DMS 273 (cell line): ENCODE measurements at regions not wholly inside any gene's neighbourhood (a gene's known extent, or its start where the extent isn't known, plus 50 kb on each side); places are given as distances from the start of the nearest gene placed in this dataset.
A peak's percentile ranks its signal among the peaks of the same experiment; 100 is the strongest.

Experiments used
- DNase-seq: peaks from one replicate; lab custom pipeline; 2025; ENCODE audit not compliant: unreplicated experiment; lab: John Stamatoyannopoulos, UW

DNA sequence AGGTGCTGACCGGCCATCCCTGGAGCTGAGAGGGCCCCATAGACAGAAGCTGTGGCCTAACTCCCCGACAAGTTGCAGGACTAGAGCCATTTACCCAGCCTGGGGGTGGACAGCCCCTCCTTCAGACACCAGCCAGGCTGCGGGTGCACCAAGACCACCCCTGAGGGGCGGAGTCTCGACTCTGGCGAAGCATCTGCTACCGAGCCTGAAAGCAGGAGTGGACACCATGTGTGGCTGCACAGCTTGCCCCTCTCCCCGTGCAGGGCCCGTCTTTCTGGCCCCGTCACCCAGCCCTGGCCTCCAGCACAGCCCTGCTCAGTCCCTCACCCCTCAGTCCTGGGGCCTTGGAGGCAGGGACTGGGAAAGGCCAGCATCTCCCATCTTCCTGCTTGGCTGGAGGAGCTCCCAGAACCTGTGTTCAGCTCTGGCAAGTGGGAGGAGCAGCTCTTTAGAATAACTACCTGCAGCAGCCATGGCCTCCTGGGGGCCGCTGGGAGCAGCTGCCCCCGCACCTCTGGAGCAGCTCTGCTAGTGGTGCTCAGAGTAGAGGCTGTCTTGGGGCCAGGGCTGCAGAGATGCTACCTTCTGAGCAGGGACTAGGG is 275.8 kb downstream of the NDUFA10 start:
- no peak for DNase-seq

DNA sequence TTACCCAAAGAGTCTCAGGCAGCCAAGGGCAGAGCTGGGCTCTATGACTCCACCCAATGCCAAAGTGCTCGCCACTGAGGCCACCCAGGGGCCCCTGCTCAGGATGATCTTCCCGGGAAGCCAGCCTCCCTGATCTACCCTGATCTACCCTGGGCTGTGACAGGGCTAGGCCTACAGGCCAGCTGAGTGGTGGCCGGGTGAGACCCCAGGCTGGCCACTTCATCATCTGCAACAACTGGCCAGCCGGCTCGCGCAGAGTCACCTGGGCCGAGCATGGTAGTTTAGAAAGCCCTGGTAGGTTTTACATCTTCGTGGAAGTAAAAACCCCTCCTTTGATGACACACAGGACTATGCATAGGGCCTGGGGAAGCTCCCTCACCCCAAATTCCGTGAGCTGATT is 276.3 kb downstream of the NDUFA10 start:
- no peak for DNase-seq

- no peak for DNase-seq
Measured at GRCh38 chr2:239747771-239748170, 277.4 kb downstream of the NDUFA10 start.

- no peak for DNase-seq
Measured at GRCh38 chr2:239747274-239747673, 277.9 kb downstream of the NDUFA10 start.

- DNase-seq, result no peak
Measured at GRCh38 chr2:239746559-239747246, 278.4 kb downstream of the NDUFA10 start.

- no peak for DNase-seq
Measured at GRCh38 chr2:239745386-239746227, 279.5 kb downstream of the NDUFA10 start.

DNA sequence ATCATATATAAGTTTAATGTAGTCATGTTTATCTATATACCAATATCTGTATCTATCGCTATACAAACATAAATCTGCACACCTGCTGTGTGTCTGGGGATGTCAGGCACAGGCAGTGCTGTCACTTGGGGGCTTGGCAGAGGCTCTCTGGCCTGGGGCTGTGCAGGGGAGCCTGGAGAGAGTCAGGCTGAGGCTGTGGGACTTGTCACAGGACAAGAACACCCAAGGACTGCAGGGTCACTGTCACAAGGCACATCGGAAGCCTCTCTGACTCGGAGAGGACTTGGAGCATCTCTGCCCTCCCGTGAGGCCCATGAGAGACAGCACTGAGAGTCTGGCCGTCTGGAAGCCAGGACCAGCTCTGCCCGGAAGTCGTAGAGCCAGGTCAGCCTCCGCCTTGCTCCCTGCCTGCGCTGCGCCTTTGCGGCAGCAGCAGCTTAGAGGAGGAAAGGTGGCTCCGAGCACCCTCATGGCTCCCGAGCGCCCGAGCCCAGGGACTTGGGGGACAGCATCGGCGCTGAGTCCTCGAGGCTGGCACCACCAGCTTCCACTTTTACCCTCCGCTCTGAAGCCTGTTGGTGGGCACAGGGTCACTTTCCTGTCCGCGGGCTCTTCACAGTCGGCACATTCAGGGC is 280.3 kb downstream of the NDUFA10 start:
- no peak for DNase-seq

- no peak for DNase-seq
Measured at GRCh38 chr2:239743206-239743605, 281.9 kb downstream of the NDUFA10 start.

GRCh38 chr2:239742377-239742776 is 282.8 kb downstream of the NDUFA10 start:
- no peak for DNase-seq

DNA sequence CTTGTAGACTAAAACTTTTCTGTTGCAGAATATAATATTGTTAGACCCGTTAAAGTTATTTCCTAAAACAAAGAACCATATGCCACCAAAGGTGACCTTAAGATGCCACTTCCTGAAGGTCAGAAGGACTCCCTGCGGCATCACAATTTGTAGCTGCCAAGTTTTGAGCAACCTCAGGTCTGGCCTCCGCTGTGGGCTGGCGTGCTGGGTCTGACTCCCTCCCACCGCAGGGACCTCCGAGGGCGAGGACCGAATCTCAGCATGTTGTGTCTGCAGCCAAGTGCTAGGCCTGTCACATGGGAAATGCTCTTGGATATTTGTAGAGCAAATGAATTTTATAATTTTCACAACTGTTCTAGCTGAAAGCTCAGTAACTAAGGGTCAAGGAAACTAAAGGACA is 285.9 kb downstream of the NDUFA10 start:
- no peak for DNase-seq

GRCh38 chr2:239738159-239738558 is 287.0 kb downstream of the NDUFA10 start:
- no peak for DNase-seq

DNA sequence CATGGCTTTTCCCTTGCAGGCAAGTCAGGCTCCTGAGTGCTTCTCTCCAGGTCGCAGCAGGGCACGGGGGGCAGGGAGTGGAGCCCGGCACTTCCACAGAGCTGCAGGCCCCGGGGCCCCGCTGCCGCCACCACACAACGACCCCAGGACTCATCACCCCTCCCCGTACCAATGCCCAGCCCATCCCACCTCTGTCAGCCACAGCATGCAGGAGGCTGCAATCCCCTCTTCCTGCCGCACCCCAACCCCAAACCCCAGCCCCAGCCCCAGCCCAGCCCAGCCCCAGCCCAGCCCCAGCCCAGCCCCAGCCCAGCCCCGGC is 288.0 kb downstream of the NDUFA10 start:
- no peak for DNase-seq

DNA sequence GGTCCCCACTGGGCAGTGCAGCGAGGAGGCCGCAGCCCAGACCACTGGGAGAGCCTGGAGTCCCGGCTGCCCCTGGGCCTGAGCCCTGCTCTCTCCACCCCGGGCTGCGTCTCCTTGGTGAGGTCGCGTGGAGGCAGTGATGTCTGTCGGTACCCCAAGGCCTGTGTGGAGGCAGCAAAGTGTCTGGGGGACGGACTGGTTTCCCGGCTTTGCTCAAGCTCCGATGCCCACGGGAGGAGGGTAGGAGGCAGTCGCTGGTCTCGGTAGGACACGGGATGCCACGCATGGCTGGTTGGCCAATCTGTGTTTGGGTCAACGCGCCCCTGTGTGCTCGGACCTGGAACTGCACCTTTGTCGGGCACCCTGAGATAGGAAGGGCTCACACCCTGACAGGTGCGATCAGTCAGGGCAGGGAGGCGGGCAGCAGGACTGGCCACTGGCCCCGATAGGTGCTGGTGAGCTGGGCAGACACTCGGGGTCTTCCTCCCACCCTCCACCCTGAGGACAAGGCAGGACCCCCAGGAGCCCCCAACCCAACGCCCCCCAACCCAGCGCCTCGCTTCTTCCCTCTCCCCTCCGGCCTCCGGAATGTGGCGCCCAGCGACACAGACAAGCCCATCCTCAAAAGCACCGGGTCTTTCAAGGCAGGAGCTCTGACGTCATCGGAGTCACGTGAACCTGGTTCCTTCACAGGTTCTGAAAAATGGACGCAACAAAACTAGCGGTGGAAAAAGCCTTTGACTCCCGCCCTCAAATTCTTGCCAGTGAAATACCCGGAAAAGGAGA is 288.6 kb downstream of the NDUFA10 start:
- peak; percentile 43 for DNase-seq

- no peak for DNase-seq
Measured at GRCh38 chr2:239735829-239736357, 289.2 kb downstream of the NDUFA10 start.

GRCh38 chr2:239735131-239735828 is 289.9 kb downstream of the NDUFA10 start:
- DNase-seq, result peak; percentile 85

DNA sequence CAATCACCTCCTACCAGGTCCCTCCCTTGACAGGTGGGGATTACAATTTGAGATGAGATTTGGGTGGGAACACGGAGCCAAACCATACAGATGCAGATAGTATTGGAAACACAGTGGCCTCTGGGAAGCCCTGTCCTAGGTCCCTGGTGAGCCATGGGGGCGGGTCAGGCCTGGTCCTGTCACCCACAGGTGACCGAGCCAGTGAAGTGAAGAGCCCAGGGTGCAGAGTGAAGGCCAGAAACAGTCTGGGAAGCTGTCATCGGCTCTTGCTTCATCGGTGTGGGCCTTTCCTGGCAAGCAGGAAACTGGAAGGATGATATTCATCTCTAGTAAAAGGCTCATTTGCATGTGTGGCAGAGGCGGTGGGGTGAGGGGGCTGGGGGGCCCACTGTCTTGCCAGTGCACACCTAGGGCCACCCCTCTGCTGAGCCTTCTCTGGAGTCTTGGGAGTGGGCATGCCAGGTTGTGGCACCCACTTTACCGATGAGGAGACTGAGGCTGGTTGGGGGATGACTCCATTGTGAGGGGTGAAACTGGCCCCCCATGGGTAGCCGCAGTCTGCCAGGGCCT is 290.6 kb downstream of the NDUFA10 start:
- no peak for DNase-seq

DNA sequence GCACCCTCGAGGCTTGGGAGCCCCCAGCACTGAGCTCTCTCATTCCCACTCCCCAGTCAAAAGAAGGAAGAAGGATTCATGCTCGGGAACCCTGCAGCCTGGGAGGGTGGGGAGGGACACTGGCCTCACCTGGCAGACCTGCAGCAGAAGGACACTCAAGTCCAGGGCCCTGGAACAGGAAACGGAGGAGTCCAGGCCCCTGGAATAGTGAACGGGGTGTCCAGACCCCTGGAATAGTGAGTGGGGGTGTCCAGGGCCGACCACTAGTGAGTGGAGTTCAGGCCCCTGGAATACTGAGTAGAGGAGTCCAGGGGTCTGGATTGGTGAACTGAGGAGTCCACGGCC is 292.5 kb downstream of the NDUFA10 start:
- DNase-seq, result no peak

DNA sequence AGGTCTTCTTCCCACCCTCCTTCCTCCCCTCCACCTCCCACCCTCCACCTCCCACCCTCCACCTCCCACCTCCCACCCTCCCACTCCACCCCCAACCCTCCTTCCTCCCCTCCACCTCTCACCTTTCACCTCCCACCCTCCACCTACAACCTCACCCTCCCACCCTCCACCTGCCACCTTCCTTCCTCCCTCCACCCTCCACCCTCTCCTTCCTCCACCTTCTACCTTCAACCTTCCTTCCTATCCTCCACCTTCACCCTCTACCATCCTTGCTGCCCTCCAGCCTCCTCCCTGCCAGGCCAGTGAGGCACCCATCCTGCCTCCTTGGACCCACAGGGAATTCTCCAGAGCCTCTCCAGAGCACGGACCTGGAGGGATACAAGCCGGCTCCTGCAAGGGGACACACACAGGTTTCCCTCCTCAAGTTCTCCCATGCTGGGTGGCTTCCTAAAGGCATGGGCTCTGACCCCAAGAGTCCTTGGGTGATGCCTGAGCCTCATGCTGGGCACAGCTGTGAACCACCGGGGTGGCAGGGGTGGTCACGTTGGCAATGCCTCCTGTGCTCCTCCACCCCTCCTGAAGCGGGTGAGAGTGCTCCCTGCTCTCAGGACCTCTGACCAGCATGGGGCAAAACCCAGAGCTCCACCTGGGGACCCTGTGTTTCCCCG is 293.0 kb downstream of the NDUFA10 start:
- no peak for DNase-seq

GRCh38 chr2:239731422-239731821 is 293.7 kb downstream of the NDUFA10 start:
- no peak for DNase-seq
